Transverse colon (tissue), 4 donors: ENCODE measurements at regions not wholly inside any gene's neighbourhood (a gene's known extent, or its start where the extent isn't known, plus 50 kb on each side); places are given as distances from the start of the nearest gene placed in this dataset.

Source experiments
- DNase-seq: peaks from one replicate; pipeline ENCODE4 v3.0.0-alpha.2; 2019
- H3K27ac ChIP-seq, 4 donors: fragments of 200-600 bp; sonication (generic); 2 replicates each; pipeline ENCODE4 v1.5.1; 2016 to 2018; ENCODE audit warnings: inconsistent platforms in 4 of 4
- H3K27me3 ChIP-seq: fragments of 200-600 bp; sonication (generic); 2 replicates; pipeline ENCODE4 v1.5.1; 2017; ENCODE audit warnings: inconsistent platforms
- H3K36me3 ChIP-seq, 4 donors: fragments of 200-600 bp; sonication (generic); 2 replicates each; pipeline ENCODE4 v1.5.1; 2017 to 2019; ENCODE audit warnings: inconsistent platforms in 4 of 4
- H3K4me1 ChIP-seq, 4 donors: fragments of 200-600 bp; sonication (generic); 2 replicates each; pipeline ENCODE4 v1.5.1; 2017 to 2020; ENCODE audit warnings: inconsistent platforms in 4 of 4
- H3K4me3 ChIP-seq, 4 donors: fragments of 200-600 bp; sonication (generic); 1 replicate in 1 of 4; 2 replicates in 3 of 4; pipeline versions ENCODE4 v1.5.1 to v1.6.1; 2017 to 2019; ENCODE audit warnings: inconsistent platforms in 4 of 4
- H3K9me3 ChIP-seq, 2 donors: fragments of 200-600 bp; sonication (generic); 2 replicates each; pipeline ENCODE4 v1.5.1; 2017 to 2019; ENCODE audit warnings: inconsistent platforms in 2 of 2
- EP300 ChIP-seq: sonication (generic); formaldehyde crosslinking; IDR thresholded peaks from one replicate; pipeline ENCODE4 v1.6.1; 2017; ENCODE audit warnings: antibody characterized with exemption, low read depth
- POLR2A ChIP-seq: fragments of 450-650 bp; IDR thresholded peaks from one replicate; pipeline ENCODE4 v1.6.1; 2016; ENCODE audit warnings: antibody characterized with exemption, mild to moderate bottlenecking, moderate library complexity
- POLR2AphosphoS5 ChIP-seq, 3 donors: sonication (generic); formaldehyde crosslinking; IDR thresholded peaks; one replicate each; pipeline ENCODE4 v1.6.1; 2016; ENCODE audit warnings: antibody characterized with exemption in 3 of 3
- WGBS, 2 donors: methylation state at CpG; one replicate each; pipeline ENCODE4 v1.1.5; 2018; ENCODE audit warnings: low coverage in 1 of 2; 5-methylcytosine and 5-hydroxymethylcytosine counted together
- in situ Hi-C, 4 donors: fragments of 200-750 bp; cut with MboI; loops; one replicate each; pipeline versions ENCODE4 v1.15.0 to v1.15.1; 2017; ENCODE audit warnings: low sequenced_read_pairs in 3 of 4, low pct_ligation_motif_present in 1 of 4, low pct_unique_long_range_greater_than_20kb in 1 of 4
- intact Hi-C: fragments of 100-400 bp; cut with DNase I; formaldehyde crosslinking; loops from one replicate; pipeline ENCODE4 v1.15.1; 2023; ENCODE audit warnings: low total_unique reads
- TF ChIP-seq, protein P1 (sequence below), 5 experiments: fragments of 200-600 bp in 3 of 5; fragments of 450-650 bp in 2 of 5; sonication (generic) in 3 of 5; IDR thresholded peaks; 1 replicate in 2 of 5; 2 replicates in 3 of 5; pipeline ENCODE4 v1.5.1; 2016 to 2017; ENCODE audit warnings: antibody characterized with exemption in 5 of 5, inconsistent platforms in 3 of 5, mild to moderate bottlenecking in 2 of 5, moderate library complexity in 1 of 5

DNA sequence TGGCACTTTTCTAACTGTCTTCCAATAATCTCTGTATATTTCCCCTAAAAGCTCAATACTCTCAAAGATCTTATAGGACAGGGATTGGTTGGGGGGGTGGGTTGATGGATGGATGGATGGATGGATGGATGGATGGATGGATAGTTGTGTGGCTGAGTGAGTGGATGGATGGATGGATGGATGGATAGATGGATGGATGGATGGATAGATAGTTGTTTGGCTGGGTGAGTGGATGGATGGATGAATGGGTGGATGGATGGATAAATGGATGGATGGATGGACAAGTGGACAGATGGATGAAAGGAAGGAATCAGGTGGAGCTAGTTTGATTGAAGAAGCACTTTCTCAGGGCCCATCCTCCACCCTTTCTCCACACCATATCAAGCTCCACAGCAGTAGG lies 388.8 kb downstream of the CDC5L start:
- no peak for DNase-seq
- Histone ChIP-seq H3K4me3 (no peak overlapping the region), H3K9me3 (no peaks in the 10 kb centered on the region), H3K36me3 (no peaks in the 10 kb centered on the region), H3K27ac (no peak overlapping the region), H3K4me1 (no peaks in the 10 kb centered on the region), H3K27me3 (no peaks in the 10 kb centered on the region)
- TF ChIP-seq, protein P1, sequence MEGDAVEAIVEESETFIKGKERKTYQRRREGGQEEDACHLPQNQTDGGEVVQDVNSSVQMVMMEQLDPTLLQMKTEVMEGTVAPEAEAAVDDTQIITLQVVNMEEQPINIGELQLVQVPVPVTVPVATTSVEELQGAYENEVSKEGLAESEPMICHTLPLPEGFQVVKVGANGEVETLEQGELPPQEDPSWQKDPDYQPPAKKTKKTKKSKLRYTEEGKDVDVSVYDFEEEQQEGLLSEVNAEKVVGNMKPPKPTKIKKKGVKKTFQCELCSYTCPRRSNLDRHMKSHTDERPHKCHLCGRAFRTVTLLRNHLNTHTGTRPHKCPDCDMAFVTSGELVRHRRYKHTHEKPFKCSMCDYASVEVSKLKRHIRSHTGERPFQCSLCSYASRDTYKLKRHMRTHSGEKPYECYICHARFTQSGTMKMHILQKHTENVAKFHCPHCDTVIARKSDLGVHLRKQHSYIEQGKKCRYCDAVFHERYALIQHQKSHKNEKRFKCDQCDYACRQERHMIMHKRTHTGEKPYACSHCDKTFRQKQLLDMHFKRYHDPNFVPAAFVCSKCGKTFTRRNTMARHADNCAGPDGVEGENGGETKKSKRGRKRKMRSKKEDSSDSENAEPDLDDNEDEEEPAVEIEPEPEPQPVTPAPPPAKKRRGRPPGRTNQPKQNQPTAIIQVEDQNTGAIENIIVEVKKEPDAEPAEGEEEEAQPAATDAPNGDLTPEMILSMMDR (IDR thresholded peaks at IDR 0.05): no peak
- no peak for TF ChIP-seq POLR2AphosphoS5 (IDR thresholded peaks at IDR 0.05)
- no peak for TF ChIP-seq POLR2A
- TF ChIP-seq EP300: no peak
- intact Hi-C loops (no loop called here), in situ Hi-C loops (no loop called here)

DNA sequence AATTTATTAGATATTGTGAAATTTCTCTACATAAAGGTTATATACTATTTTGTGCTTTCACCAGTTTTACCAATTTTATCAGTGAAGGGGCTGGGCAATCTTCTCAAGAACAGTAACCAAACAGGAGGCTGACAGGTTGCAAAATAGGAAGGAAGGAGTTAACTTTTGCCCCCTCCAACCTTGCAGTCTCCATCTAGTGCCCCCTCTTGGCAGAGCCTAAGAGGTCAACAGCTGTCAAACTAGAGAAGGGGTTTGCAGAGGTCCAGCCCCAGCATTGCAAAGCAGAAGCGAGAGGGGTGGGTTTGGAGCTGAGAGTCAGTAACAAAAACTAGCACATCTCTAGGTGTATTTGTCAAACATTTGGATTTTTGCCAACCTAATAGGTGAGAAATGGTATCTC lies 391.0 kb downstream of the CDC5L start:
- in situ Hi-C loops: no loop called here
- TF ChIP-seq POLR2AphosphoS5 (IDR thresholded peaks at IDR 0.05) (no peak), POLR2A (no peak), EP300 (no peak)
- TF ChIP-seq, protein P1 (IDR thresholded peaks at IDR 0.05): no peak
- H3K27ac ChIP-seq: no peak overlapping the region
- no peaks in the 10 kb centered on the region for H3K36me3 ChIP-seq
- intact Hi-C loops: no loop called here
- no peaks in the 10 kb centered on the region for H3K4me1 ChIP-seq
- H3K4me3 ChIP-seq: no peak overlapping the region
- WGBS, 2 donors: 95 to 100% methylated on average over 1 of the region's 1 CpG
- no peak for DNase-seq
- no peaks in the 10 kb centered on the region for H3K9me3 ChIP-seq
- no peaks in the 10 kb centered on the region for H3K27me3 ChIP-seq
